ENCODE measurements at regions not wholly inside any gene's neighbourhood (a gene's known extent, or its start where the extent isn't known, plus 50 kb on each side); places are given as distances from the start of the nearest gene placed in this dataset.
"Not testable (repeated sequence)": the region's sequence is repeated elsewhere in the genome, so short reads cannot be mapped to it uniquely, and the experiment has no call there.

DNA sequence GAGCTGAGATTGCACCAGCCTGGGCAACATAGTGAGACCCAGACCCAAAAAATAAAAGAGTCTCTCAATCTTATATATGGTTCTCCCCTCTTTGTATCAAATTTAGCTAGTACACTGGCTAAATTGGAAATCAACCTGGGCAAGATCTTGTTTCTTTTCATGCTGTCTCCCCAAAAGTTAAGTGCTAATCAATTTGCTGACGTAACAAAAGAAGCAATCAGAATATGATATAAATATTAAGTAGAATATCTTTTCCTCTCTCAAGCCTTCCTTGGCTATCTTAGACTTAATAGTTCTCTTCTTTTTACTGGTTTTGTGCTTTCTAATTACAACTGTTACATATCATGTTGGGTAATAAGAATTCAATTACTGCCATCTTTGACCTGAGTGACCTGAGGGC lies 258.9 kb downstream of the KCNRG start:
- DNase-seq (ENCODE audit: low spot score): no peak

DNA sequence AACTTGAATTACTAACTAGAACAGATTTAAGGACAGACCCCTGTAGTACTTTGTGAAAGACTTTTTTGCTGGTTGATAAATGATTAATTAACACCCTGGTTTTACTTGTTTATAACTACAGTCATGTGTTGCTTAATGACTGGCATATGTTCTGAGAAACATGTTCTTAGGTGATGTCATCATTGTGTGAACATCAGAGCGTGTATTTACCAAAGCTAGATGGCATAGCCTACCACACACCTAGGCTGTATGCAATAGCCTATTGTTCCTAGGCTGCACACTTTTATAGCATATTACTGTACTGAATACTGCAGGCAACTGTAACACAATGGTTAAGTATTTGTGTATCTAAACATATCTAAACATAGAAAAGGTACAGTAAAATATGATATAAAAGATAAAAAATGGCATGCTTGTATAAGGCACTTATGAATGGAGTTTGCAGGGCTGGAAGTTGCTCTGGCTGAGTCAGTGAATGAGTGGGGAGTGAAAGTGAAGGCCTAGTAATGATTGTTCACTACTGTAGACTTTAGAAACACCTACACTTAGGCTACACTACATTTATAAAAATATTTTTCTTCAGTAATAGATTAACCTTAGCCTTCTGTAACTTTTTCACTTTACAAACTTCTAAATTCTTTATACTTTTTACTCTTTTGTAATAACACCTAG lies 260.3 kb downstream of the KCNRG start:
- DNase-seq (ENCODE audit: low spot score): no peak

DNA sequence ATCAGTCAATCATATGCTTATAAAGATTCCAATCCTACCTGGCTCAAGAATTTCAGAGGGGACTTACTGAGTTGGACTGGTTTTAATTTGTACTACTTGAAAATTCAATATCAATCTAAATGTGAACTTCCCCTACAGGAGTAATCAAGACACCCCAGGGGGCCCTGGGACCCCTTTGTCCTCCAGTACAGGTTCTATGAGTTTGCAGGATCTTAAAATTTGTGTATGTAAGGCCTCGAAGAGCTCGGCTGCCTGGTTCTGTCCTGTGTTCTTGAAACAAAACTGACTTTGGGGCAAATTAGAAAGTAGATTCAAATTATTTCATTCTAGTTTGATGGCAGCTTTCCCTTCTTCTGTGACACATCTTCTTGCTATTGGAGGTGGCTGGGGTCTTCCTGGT lies 261.3 kb downstream of the KCNRG start:
- no peak for DNase-seq (ENCODE audit: low spot score)

DNA sequence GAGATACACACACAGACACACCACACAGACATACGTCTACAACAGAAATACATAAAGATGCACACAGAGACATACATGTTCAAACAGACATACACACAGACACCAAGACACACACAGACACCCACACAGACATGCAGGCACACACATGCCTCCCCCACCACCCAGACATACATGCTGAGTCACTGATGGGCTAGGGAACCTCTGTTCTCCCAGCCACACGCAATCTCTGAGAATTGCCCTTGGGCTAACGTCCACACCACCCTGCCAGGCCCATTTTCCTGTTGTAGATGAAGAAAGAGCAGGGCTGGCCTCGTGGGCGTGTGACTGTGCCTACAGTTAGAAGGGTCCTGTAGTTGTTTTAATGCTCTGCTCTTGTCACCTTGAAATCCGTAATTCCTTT lies 261.9 kb downstream of the KCNRG start:
- no peak for DNase-seq (ENCODE audit: low spot score)

DNA sequence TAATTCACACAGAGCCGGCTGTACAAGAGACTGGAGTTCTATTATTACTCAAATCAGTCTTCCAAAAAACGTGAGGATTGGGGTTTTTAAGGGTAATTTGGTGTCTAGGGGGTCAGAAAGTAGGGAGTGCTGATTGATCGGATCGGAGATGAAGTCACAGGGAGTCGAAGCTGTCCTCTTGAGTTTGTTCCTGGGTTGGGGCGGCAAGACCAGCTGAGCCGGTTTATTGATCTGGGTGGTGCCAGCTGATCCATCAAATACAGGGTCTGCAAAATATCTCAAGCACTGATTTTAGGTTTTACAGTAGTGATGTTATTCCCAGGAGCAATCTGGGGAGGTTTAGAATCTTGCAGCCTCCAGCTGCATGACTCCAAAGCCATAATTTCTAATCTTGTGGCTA lies 262.7 kb downstream of the KCNRG start:
- no peak for DNase-seq (ENCODE audit: low spot score)

DNA sequence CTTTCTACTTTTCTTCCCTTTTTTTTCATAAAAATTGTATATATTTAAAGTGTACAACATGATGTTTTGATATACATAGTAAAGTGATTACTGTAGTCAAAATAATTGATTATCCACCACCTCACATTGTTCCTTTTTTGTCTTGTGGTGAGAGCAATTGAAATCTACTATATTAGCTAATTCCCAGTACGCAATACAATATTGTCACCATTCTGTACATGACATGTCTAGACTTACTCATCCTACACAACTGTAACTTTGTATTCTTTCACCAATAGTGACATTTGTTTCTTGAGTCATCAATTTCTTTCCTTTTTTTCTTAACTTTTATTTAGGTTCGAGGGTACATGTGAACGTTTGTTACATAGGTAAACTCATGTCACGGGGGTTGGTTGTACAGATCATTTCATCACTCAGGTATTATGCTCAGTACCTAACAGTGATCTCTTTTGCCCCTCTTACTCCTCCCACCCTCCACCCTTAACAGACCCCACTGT lies 265.2 kb downstream of the KCNRG start:
- no peak for DNase-seq (ENCODE audit: low spot score)

DNA sequence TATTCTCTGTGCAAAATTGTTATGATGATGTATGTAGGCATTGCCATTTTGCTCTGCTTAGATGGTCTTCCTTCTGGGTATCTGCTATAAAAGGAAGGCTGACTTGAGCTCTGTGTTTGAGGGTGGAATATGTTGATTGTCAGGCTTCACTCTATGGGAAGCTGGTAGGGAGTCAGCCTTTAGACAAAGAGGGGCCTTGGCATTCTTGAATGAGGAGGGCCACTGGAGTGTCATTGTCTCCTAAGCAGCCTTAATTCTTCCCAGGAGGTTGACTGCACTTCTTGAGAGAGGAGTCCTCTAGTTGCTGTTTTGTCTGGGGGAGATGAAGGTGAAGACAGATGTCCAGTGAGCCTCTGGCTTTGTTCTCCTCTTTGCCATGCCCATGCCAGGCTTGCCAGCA lies 266.8 kb downstream of the KCNRG start:
- DNase-seq (ENCODE audit: low spot score): no peak

DNA sequence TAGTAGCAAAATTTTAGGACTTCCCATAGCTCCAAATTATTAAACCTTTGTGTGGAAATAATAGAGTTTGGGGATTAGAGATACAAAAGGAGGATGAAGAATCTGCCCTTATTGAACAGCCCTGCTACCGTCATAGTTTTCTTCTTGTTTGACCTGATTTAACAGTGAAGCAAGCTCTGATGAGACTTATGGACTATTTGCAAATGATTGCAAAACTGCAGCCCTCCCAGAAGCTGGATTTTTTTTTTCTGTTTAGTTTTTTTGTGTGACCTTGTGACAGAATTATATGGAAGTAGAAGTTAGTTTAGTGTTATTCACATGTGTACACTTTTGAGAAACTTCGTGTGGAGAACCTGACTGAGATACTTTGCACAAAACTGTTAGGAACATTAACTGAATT lies 267.8 kb downstream of the KCNRG start:
- DNase-seq (ENCODE audit: low spot score): no peak

DNA sequence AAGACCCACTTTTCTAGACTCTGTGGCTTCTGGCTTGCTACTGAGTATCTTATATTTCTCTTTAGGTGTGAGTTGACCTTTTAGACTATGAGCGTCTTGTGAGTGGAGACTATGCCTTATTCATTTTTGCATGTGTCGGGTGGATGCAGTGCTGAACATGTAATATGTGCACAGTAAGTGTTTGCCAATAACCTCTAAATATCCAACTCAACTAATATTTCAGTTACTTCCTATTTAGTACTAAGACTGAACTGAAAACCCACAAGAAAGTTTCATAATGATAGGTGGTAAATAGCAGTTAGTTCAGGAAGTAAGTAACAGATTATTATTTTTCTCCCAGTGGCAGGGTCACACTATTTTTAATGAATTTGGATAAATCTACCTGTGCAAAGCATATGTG lies 269.3 kb downstream of the KCNRG start:
- DNase-seq (ENCODE audit: low spot score): no peak

DNA sequence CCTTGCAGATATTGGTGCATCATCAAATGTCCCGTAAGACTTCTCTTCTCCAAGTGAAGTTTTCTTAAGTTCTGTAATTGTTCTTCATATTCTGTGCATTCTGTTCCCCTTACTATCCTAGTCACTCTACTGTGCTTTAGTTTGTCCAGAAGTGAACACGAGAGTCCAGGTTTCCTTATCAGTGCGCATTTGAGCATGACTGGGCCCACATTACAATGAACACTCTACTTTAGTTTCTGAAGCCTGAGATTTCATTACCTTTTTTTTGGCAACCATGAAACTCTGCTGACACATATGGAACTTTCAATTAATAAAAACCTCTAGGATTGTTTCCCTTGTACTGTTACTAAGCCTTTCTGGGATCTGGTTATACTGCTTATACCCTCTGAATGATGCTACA lies 270.0 kb downstream of the KCNRG start:
- DNase-seq (ENCODE audit: low spot score): no peak

DNA sequence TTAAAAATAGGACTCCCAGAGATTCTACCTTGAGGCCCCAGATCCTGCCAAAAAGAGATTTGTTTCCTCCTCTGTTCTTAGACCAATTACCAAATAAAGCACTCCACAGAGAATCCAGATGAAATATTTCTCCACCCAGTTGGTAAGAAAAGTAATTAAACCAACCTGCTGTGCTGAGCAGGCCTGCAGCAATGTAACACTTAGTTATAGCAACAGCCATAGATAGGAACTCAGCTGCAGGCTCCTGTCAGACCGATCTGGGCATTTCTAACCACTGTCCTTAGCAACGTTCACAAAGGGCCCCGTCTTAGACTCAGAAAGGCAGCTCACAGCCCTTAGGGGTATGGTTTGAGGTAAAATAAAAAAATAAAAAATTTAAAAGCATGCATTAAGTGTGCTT lies 271.1 kb downstream of the KCNRG start:
- no peak for DNase-seq (ENCODE audit: low spot score)

DNA sequence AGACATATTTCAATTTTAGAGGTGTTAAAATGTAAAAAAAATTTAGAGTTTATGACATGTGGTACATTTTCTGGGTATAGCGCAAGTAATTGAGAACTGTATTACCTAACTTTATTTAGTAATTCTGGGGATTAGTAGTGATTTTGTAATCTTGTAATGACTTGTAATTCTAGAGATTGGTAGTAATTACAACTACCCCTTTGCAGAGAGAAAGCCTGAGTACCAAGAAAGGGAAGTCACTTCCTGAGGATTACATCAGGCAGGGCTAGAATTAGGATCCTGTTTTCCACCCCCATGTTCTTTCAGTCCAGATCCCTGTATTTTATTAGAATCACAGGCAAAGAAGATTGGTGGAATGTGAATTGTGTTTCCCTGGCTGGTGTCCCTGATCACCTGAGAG lies 274.9 kb downstream of the KCNRG start:
- no peak for DNase-seq (ENCODE audit: low spot score)

DNA sequence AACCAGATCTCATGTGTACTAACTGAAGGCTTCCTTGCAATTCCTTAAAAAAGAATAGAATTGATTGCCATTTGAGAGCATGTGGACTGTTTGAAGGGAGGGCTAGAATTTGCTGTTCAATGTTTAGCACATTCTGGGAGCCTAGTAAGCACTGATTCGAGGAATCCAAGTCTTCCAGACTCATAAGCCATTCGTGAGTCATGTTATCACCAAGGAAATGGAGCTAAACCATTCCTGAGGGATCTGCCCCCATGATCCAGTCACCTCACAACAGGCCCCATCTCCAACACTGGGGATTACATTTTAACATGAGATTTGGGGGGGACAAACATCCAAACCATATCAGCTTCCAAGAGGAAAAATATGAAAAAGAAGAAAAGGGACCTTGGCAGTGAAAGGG lies 276.4 kb downstream of the KCNRG start:
- no peak for DNase-seq (ENCODE audit: low spot score)

DNA sequence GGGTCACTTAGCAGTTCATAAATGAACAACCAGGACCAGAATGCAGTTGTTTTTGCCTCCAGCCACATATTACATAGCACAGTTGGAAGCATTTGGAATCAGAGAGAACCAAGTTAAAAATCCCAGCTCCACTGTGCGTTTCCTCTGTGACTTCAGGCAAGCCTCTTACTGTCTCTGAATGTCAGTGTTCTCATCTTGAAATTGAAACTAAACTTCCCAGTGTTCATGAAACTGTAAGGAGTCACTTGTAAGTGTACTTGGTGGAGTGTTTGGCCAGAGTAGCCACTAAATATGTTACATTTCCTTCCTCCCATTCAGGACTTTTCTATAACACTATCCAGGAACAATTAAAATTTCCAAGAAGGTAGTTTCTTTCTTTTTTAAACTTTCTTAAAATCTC lies 276.8 kb downstream of the KCNRG start:
- no peak for DNase-seq (ENCODE audit: low spot score)

DNA sequence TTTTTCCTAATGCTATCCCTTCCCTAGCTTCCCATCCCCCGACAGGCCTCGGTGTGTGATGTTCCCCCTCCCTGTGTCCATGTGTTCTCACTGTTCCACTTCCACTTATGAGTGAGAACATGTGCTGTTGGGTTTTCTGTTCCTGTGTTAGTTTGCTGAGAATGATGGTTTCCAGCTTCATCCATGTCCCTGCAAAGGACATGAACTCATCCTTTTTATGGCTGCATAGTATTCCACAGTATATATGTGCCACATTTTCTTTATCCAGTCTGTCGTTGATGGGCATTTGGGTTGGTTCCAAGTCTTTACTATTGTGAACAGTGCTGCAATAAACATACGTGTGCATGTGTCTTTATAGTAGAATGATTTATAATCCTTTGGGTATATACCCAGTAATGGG lies 279.2 kb downstream of the KCNRG start:
- DNase-seq (ENCODE audit: low spot score): not testable (repeated sequence)

DNA sequence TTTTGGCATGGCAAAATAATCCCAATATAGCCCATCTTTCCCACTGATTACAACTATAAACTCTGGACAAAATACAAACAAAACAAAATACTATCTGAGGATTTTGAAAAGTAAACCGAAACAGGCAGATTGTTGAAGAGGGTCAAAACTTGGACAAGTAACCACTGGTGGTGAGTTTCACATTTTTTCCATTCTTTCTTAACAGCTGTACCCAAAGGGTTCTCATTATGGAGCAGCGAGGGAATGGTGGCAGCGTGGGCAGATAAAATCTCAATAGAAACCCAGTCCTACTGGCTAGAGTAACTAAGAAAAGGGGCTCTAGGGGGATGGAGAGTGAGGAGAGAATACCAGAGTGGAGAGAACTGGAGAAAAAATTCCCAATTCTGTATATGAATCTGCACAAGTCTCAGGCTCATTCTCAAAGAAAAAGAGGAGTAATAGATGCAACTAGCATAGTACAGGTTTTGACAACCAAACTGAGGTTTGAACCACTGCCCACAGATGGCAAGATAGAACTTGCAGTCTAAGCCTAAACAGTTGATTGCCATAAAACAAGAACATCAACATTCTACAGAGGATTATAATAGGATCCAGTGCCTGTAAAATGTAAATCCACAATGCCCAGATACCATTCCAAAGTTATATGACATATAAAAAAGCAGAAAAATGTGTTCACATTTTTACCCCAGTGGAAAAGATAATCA lies 284.5 kb downstream of the KCNRG start:
- DNase-seq (ENCODE audit: low spot score): no peak

DNA sequence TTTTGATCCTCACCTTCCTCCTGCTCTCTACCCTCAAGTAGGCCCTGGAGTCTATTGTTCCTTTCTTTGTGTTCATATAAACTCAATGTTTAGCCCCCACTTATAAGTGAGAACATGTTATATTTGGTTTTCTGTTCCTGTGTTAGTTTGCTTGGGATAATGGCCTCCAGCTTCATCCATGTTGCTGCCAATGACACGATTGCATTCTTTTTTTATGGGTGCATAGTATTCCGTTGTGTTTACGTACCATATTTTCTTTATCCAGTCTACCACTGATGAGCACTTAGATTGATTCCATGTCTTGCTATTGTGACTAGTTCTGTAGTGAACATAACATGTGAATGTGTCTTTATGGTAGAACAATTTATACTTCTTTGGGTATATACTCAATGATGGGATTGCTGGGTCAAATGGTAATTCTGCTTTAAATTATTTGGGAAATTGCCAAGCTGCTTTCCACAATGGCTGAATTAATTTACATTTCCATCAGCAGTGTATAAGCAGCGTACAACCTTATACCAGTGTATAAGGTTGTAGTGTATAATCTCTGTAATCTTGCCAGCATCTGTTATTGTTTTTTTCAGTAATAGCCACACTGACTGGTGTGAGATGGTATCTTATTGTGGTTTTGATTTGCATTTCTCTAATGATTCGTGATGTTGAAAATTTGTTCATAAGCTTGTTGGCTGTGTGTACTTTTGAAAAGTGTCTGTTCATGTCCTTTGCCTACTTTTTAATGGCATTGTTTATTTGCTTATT lies 288.9 kb downstream of the KCNRG start:
- DNase-seq (ENCODE audit: low spot score): no peak

DNA sequence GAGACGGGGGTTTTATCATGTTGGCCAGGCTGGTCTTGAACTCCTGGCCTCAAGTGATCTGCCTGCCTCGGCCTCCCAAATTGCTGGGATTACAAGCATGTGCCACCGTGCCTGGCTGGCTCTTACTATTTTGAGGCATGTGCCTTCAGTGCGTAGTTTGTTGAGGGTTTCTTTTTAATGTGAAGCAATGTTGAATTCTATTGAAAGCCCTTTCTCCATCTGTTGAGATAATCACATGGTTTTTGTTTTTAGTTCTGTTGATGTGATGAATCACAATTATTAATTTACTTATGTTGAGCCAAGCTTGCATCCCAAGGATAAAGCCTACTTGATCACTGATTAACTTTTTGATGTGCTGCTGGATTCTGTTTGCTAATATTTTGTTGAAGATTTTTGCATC lies 290.9 kb downstream of the KCNRG start:
- no peak for DNase-seq (ENCODE audit: low spot score)

DNA sequence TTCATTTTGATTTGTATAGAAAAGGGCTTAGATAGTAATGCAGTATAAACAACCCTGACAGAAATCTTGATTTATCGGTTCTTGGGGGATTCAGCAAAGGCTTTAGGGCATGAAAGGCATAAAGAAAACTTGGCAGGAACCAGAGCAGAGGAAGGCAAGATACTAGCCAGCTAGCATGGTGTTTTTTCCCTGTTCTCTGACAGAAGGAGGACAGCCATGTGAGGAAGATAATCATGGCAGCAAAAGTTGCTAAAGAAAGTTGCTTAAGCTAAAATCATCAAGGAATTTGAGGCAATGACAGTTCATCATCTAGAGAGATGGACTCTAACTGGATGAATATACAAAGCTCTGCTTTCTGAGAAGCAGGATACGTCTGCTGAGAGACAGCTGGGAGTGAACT lies 294.1 kb downstream of the KCNRG start:
- DNase-seq (ENCODE audit: low spot score): no peak

DNA sequence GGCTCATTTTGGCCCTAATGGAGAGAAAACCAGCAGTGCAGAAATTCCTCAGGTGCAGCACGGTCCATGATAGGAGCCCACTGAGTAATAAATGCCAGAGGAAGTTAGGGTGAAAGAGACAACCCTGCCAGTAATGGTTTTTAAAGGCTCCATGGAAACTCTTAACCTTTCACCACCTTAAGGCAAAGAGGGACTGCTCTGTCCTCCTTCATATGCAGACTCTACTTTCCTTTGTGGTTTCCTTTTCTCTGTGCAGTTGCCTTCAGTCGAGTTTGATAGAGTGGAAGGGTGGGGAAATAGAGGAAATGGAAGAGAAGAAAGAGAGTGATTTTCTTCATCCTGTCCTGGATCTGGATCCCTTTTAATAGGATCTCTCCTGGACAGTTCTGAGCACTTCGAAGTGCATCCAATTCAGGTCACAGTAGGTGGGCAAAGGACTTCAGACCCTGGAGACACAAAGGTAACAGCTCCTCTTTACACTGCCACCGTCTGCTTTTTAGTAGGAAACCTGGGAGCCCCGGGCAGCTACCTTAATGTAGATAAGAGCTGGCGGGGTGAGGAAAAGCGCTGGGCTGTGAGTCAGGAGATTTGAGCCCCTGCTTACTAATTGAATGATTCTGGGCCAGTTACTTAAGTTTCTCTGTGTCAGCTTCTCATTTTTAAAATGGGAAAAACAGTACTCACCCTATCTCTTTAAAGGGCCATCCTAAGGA lies 294.8 kb downstream of the KCNRG start:
- no peak for DNase-seq (ENCODE audit: low spot score)

DNA sequence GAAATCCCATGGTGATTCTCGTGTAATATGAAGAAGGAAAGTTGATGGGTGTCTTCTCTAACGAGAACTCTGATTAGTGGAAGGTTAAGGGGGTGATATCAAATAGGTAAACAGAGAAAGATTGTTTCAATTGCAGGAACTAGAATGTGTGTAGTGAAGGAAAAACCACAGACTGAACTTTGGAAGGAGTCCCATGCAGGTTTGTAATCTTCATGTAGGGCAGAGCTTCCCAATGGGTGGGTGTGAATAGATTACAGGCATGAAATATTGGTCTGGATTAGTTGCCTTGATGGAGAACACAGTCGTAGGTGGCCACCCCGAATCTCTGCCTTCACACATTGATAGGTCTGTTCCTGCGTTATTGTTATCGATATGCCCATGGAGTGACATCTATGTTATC lies 295.5 kb downstream of the KCNRG start:
- DNase-seq (ENCODE audit: low spot score): no peak

DNA sequence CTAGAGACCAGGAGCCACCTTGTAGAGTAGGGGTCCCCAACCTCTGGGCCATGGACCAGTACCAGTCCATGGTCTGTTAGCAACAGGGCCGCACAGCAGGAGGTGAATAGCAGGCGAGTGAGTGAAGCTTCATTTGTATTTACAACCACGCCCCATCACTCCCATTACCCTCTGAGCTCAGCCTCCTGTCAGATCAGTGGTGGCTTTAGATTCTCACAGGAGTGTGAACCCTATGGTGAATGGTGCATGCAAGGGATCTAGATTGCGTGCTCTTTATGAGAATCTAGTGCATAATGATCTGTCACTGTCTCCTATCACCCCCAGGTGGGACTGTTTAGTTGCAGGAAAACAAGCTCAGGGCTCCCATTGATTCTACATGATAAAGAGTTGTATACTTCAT lies 303.6 kb downstream of the KCNRG start:
- DNase-seq (ENCODE audit: low spot score): no peak
